ENCODE measurements at regions not wholly inside any gene's neighbourhood (a gene's known extent, or its start where the extent isn't known, plus 50 kb on each side); places are given as distances from the start of the nearest gene placed in this dataset.

GRCh38 chr2:3942841-3943240 is 239.5 kb downstream of the DCDC2C start:
- no peaks in the 10 kb centered on the region for H3K4me1 ChIP-seq (ENCODE audit: control insufficient read depth, insufficient read depth, low read length, poor library complexity, severe bottlenecking)
- no peaks in the 10 kb centered on the region for H3K36me3 ChIP-seq (ENCODE audit: control insufficient read depth, insufficient read depth, low read length)
- no peaks in the 10 kb centered on the region for H3K9me3 ChIP-seq (ENCODE audit: control insufficient read depth, low read length)
- 88 to 91% methylated on average over 20 of the region's 20 CpGs for WGBS, 2 experiments (ENCODE audit: insufficient coverage in 2 of 2)
- no peak overlapping the region for H3K4me3 ChIP-seq (ENCODE audit: extremely low read depth, insufficient read depth, low read length, poor library complexity, severe bottlenecking)
- H3K27ac ChIP-seq (ENCODE audit: low read depth, low read length, severe bottlenecking), result no peak overlapping the region

DNA sequence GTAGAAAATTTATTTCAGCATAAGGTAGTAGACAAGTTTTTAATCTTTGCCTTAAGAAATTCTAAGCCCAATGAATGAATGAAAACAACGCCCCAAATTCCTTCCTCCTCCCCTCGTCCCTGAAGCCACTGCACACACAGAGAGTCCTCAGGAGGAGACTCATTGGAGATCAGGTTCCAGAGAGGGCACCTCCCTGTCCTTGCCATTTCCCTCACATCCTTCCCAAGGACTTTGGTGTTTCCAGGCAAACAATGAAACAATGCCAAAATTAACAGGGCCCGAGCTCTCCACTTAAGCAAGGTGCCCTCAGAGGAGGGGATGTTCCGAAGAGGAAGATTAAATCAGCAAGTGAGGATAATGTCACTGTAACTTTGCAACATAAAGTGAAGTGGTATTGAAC is 240.7 kb downstream of the DCDC2C start:
- no peaks in the 10 kb centered on the region for H3K9me3 ChIP-seq (ENCODE audit: control insufficient read depth, low read length)
- H3K4me1 ChIP-seq (ENCODE audit: control insufficient read depth, insufficient read depth, low read length, poor library complexity, severe bottlenecking), result no peaks in the 10 kb centered on the region
- no peak overlapping the region for H3K27ac ChIP-seq (ENCODE audit: low read depth, low read length, severe bottlenecking)
- H3K36me3 ChIP-seq (ENCODE audit: control insufficient read depth, insufficient read depth, low read length), result no peaks in the 10 kb centered on the region
- H3K4me3 ChIP-seq (ENCODE audit: extremely low read depth, insufficient read depth, low read length, poor library complexity, severe bottlenecking), result no peak overlapping the region
- 67 to 89% methylated on average over 1 to 4 of the region's 4 CpGs for WGBS, 2 experiments (ENCODE audit: insufficient coverage in 2 of 2)

DNA sequence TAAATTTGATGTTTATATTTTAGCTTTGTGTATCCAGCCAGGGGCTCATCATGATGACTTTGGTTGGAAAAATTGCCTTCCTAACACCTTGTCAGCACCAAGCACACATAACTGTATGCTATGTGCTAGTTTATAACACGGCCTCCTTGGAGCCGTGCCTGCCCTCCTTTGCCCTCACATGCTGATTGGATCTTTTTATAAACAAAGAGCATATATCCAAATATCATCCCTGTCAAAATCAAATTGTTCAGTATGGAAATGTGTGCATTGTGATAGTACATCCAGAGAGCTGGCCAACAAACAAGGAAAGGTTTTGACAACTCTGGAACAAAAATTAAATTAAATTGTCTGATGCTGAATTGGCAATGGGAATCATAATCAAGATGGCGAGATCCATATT is 241.5 kb downstream of the DCDC2C start:
- Histone ChIP-seq H3K4me1 (ENCODE audit: control insufficient read depth, insufficient read depth, low read length, poor library complexity, severe bottlenecking) (no peaks in the 10 kb centered on the region), H3K27ac (ENCODE audit: low read depth, low read length, severe bottlenecking) (no peak overlapping the region), H3K36me3 (ENCODE audit: control insufficient read depth, insufficient read depth, low read length) (no peaks in the 10 kb centered on the region), H3K9me3 (ENCODE audit: control insufficient read depth, low read length) (no peaks in the 10 kb centered on the region), H3K4me3 (ENCODE audit: extremely low read depth, insufficient read depth, low read length, poor library complexity, severe bottlenecking) (no peak overlapping the region)
- WGBS, 2 experiments (ENCODE audit: insufficient coverage in 2 of 2), result no CpG with 5 or more reads among the region's 3 CpGs

- WGBS, 2 experiments (ENCODE audit: insufficient coverage in 2 of 2), result 79 to 81% methylated on average over 3 to 6 of the region's 7 CpGs
- Histone ChIP-seq H3K9me3 (ENCODE audit: control insufficient read depth, low read length) (peaks cover 5% of the 10 kb centered on the region), H3K4me1 (ENCODE audit: control insufficient read depth, insufficient read depth, low read length, poor library complexity, severe bottlenecking) (no peaks in the 10 kb centered on the region), H3K4me3 (ENCODE audit: extremely low read depth, insufficient read depth, low read length, poor library complexity, severe bottlenecking) (no peak overlapping the region), H3K27ac (ENCODE audit: low read depth, low read length, severe bottlenecking) (no peak overlapping the region), H3K36me3 (ENCODE audit: control insufficient read depth, insufficient read depth, low read length) (no peaks in the 10 kb centered on the region)
Measured at GRCh38 chr2:3948191-3948590, 244.8 kb downstream of the DCDC2C start.

GRCh38 chr2:3951131-3951954 is 248.0 kb downstream of the DCDC2C start:
- Histone ChIP-seq H3K9me3 (ENCODE audit: control insufficient read depth, low read length) (peaks cover 5% of the 10 kb centered on the region), H3K27ac (ENCODE audit: low read depth, low read length, severe bottlenecking) (no peak overlapping the region), H3K4me1 (ENCODE audit: control insufficient read depth, insufficient read depth, low read length, poor library complexity, severe bottlenecking) (no peaks in the 10 kb centered on the region), H3K36me3 (ENCODE audit: control insufficient read depth, insufficient read depth, low read length) (no peaks in the 10 kb centered on the region), H3K4me3 (ENCODE audit: extremely low read depth, insufficient read depth, low read length, poor library complexity, severe bottlenecking) (no peak overlapping the region)
- WGBS, 2 experiments (ENCODE audit: insufficient coverage in 2 of 2), result 85 to 89% methylated on average over 10 to 11 of the region's 11 CpGs

GRCh38 chr2:3952866-3953516 is 249.6 kb downstream of the DCDC2C start:
- no peaks in the 10 kb centered on the region for H3K36me3 ChIP-seq (ENCODE audit: control insufficient read depth, insufficient read depth, low read length)
- H3K4me3 ChIP-seq (ENCODE audit: extremely low read depth, insufficient read depth, low read length, poor library complexity, severe bottlenecking), result no peak overlapping the region
- peaks cover 5% of the 10 kb centered on the region for H3K9me3 ChIP-seq (ENCODE audit: control insufficient read depth, low read length)
- H3K4me1 ChIP-seq (ENCODE audit: control insufficient read depth, insufficient read depth, low read length, poor library complexity, severe bottlenecking), result no peaks in the 10 kb centered on the region
- 82 to 95% methylated on average over 8 of the region's 12 CpGs for WGBS, 2 experiments (ENCODE audit: insufficient coverage in 2 of 2)
- no peak overlapping the region for H3K27ac ChIP-seq (ENCODE audit: low read depth, low read length, severe bottlenecking)

DNA sequence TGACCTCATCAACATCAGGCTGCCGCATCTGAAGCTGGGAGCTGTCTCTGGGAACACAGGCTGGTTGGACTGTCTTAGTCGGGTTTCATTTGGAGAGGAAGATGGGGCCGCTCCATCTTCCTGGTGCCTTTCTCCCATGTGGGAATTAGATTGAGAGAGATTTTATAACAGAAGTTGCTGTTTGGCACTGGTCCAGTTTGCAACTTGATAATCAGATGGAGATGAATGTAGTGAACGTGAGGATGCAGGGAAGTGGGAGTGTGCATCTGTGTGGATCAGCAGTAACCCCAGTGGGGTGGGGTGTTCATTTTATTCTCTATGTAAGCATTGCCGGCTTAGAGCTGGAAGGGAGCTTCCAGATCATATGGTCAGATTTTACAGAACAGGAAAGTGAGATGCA is 250.9 kb downstream of the DCDC2C start:
- no peak overlapping the region for H3K4me3 ChIP-seq (ENCODE audit: extremely low read depth, insufficient read depth, low read length, poor library complexity, severe bottlenecking)
- H3K9me3 ChIP-seq (ENCODE audit: control insufficient read depth, low read length), result peaks cover 5% of the 10 kb centered on the region
- 97% methylated on average over 3 of the region's 5 CpGs for WGBS, 2 experiments (ENCODE audit: insufficient coverage in 2 of 2)
- H3K27ac ChIP-seq (ENCODE audit: low read depth, low read length, severe bottlenecking), result no peak overlapping the region
- no peaks in the 10 kb centered on the region for H3K36me3 ChIP-seq (ENCODE audit: control insufficient read depth, insufficient read depth, low read length)
- H3K4me1 ChIP-seq (ENCODE audit: control insufficient read depth, insufficient read depth, low read length, poor library complexity, severe bottlenecking), result no peaks in the 10 kb centered on the region

GRCh38 chr2:3956406-3956805 is 253.0 kb downstream of the DCDC2C start:
- Histone ChIP-seq H3K4me3 (ENCODE audit: extremely low read depth, insufficient read depth, low read length, poor library complexity, severe bottlenecking) (no peak overlapping the region), H3K4me1 (ENCODE audit: control insufficient read depth, insufficient read depth, low read length, poor library complexity, severe bottlenecking) (no peaks in the 10 kb centered on the region), H3K36me3 (ENCODE audit: control insufficient read depth, insufficient read depth, low read length) (no peaks in the 10 kb centered on the region), H3K27ac (ENCODE audit: low read depth, low read length, severe bottlenecking) (no peak overlapping the region), H3K9me3 (ENCODE audit: control insufficient read depth, low read length) (peaks cover under 1% of the 10 kb centered on the region)
- WGBS, 2 experiments (ENCODE audit: insufficient coverage in 2 of 2), result 64 to 80% methylated on average over 7 of the region's 8 CpGs

GRCh38 chr2:3956892-3957291 is 253.5 kb downstream of the DCDC2C start:
- H3K4me1 ChIP-seq (ENCODE audit: control insufficient read depth, insufficient read depth, low read length, poor library complexity, severe bottlenecking), result no peaks in the 10 kb centered on the region
- H3K4me3 ChIP-seq (ENCODE audit: extremely low read depth, insufficient read depth, low read length, poor library complexity, severe bottlenecking), result no peak overlapping the region
- 92 to 93% methylated on average over 11 to 13 of the region's 13 CpGs for WGBS, 2 experiments (ENCODE audit: insufficient coverage in 2 of 2)
- H3K27ac ChIP-seq (ENCODE audit: low read depth, low read length, severe bottlenecking), result no peak overlapping the region
- no peaks in the 10 kb centered on the region for H3K9me3 ChIP-seq (ENCODE audit: control insufficient read depth, low read length)
- H3K36me3 ChIP-seq (ENCODE audit: control insufficient read depth, insufficient read depth, low read length), result no peaks in the 10 kb centered on the region

DNA sequence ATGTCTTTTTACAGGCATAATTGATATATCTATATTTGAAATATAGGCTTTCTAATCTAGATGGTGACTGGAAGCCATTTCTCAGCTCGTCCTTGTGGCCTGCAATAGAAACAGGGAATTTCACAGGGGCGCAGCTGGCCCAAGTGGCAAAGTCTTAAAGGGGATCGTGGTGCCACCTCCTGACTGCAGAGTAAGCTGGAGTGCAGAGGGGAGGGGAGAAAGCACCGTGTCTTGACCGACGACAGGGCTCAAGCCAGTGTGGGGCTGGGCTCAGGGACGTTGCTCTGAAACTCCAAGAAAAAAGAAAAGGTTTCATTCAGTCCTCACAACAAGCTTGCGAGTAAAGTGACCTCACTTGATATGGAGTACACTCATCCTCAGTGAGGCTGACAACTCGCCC is 255.1 kb downstream of the DCDC2C start:
- no peak overlapping the region for H3K4me3 ChIP-seq (ENCODE audit: extremely low read depth, insufficient read depth, low read length, poor library complexity, severe bottlenecking)
- no peaks in the 10 kb centered on the region for H3K4me1 ChIP-seq (ENCODE audit: control insufficient read depth, insufficient read depth, low read length, poor library complexity, severe bottlenecking)
- H3K36me3 ChIP-seq (ENCODE audit: control insufficient read depth, insufficient read depth, low read length), result no peaks in the 10 kb centered on the region
- H3K9me3 ChIP-seq (ENCODE audit: control insufficient read depth, low read length), result no peaks in the 10 kb centered on the region
- no peak overlapping the region for H3K27ac ChIP-seq (ENCODE audit: low read depth, low read length, severe bottlenecking)
- WGBS, 2 experiments (ENCODE audit: insufficient coverage in 2 of 2), result 83 to 84% methylated on average over 6 to 9 of the region's 9 CpGs

- no peaks in the 10 kb centered on the region for H3K9me3 ChIP-seq (ENCODE audit: control insufficient read depth, low read length)
- H3K27ac ChIP-seq (ENCODE audit: low read depth, low read length, severe bottlenecking), result no peak overlapping the region
- no peaks in the 10 kb centered on the region for H3K36me3 ChIP-seq (ENCODE audit: control insufficient read depth, insufficient read depth, low read length)
- WGBS, 2 experiments (ENCODE audit: insufficient coverage in 2 of 2), result 65 to 68% methylated on average over 9 of the region's 13 CpGs
- no peaks in the 10 kb centered on the region for H3K4me1 ChIP-seq (ENCODE audit: control insufficient read depth, insufficient read depth, low read length, poor library complexity, severe bottlenecking)
- H3K4me3 ChIP-seq (ENCODE audit: extremely low read depth, insufficient read depth, low read length, poor library complexity, severe bottlenecking), result no peak overlapping the region
Measured at GRCh38 chr2:3958969-3959368, 255.6 kb downstream of the DCDC2C start.
